ENCODE measurements at regions not wholly inside any gene's neighbourhood (a gene's known extent, or its start where the extent isn't known, plus 50 kb on each side); places are given as distances from the start of the nearest gene placed in this dataset.

DNA sequence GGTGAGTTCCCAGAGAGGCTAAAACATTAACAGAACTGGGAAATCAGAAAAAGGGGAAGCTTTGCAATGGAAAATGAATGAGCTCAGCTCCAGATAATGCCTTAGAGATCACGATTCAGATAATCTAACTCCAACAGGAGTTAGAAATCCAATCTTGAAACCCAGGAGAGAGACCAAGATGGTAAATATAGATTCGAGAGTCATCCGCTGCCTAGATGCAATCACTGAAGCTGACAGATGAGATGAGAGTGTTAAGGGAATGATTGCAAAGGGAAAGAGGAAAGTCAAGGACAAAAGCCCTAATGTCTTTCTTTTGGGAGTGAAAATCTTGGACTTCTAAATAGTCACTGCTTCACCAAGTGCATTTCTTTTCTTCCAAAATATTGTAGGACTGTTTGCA is 722.0 kb downstream of the EPHA4 start:
- no peak overlapping the region for H3K4me3 ChIP-seq
- no peaks in the 10 kb centered on the region for H3K4me1 ChIP-seq
- H3K27me3 ChIP-seq: no peaks in the 10 kb centered on the region
- intact Hi-C loops (cut with DNase I; ENCODE audit: low total_unique reads): no loop called here
- no peak for DNase-seq (ENCODE audit: low spot score in 2 of 2)
- H3K36me3 ChIP-seq: no peaks in the 10 kb centered on the region
- H3K9me3 ChIP-seq: no peaks in the 10 kb centered on the region
- TF ChIP-seq, protein P1, sequence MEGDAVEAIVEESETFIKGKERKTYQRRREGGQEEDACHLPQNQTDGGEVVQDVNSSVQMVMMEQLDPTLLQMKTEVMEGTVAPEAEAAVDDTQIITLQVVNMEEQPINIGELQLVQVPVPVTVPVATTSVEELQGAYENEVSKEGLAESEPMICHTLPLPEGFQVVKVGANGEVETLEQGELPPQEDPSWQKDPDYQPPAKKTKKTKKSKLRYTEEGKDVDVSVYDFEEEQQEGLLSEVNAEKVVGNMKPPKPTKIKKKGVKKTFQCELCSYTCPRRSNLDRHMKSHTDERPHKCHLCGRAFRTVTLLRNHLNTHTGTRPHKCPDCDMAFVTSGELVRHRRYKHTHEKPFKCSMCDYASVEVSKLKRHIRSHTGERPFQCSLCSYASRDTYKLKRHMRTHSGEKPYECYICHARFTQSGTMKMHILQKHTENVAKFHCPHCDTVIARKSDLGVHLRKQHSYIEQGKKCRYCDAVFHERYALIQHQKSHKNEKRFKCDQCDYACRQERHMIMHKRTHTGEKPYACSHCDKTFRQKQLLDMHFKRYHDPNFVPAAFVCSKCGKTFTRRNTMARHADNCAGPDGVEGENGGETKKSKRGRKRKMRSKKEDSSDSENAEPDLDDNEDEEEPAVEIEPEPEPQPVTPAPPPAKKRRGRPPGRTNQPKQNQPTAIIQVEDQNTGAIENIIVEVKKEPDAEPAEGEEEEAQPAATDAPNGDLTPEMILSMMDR (IDR thresholded peaks at IDR 0.05): no peak
- no peak for TF ChIP-seq POLR2AphosphoS5 (IDR thresholded peaks at IDR 0.05)
- TF ChIP-seq POLR2A (IDR thresholded peaks at IDR 0.05): no peak
- no peak overlapping the region for H3K27ac ChIP-seq

DNA sequence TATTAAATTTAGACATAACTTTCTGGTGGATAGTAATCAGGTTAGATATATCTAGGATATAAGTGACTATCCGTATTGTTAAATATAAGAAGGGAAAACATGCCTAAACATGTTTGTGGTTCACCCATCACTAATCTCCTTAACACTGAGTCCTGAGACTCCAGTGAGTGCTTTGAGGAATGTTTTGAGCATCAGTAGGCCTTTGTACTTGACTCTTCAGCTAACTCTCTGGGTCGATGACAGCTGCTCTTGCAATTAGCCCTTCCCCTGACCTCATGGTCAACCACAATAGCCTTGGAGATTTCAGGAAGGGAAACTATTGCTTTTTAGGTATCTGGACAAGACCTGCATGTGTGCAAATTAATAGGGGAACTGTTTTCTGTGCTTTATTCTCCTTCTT is 716.8 kb downstream of the EPHA4 start:
- Histone ChIP-seq H3K4me1 (no peaks in the 10 kb centered on the region), H3K9me3 (no peaks in the 10 kb centered on the region), H3K27me3 (no peaks in the 10 kb centered on the region), H3K36me3 (no peaks in the 10 kb centered on the region), H3K4me3 (no peak overlapping the region), H3K27ac (no peak overlapping the region)
- TF ChIP-seq POLR2AphosphoS5 (IDR thresholded peaks at IDR 0.05) (no peak), POLR2A (IDR thresholded peaks at IDR 0.05) (no peak)
- TF ChIP-seq, protein P1 (IDR thresholded peaks at IDR 0.05): no peak
- intact Hi-C loops (cut with DNase I; ENCODE audit: low total_unique reads): no loop called here
- no peak for DNase-seq (ENCODE audit: low spot score in 2 of 2)

DNA sequence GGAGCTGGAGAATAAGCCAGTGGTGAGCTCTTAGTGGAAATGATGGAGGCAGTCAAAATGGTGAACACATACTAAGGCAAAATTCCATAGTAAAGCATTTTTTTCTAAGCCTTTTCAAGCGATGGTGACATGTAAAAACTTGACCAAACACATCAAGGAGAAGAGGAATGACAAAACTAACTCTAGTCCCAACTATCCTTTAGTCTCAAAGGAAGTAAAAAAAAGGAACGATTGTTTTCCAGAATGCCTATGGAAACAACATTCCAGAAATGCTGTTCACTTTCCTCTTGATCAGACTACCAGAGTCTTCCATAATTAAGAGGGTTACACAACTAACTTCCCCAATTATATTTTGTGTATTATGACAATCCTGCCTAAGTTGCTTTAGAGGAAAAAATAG is 715.6 kb downstream of the EPHA4 start:
- no peaks in the 10 kb centered on the region for H3K9me3 ChIP-seq
- intact Hi-C loops (cut with DNase I; ENCODE audit: low total_unique reads): no loop called here
- TF ChIP-seq, protein P1 (IDR thresholded peaks at IDR 0.05): no peak
- TF ChIP-seq POLR2AphosphoS5 (IDR thresholded peaks at IDR 0.05) (no peak), POLR2A (IDR thresholded peaks at IDR 0.05) (no peak)
- no peak for DNase-seq (ENCODE audit: low spot score in 2 of 2)
- no peak overlapping the region for H3K4me3 ChIP-seq
- no peaks in the 10 kb centered on the region for H3K36me3 ChIP-seq
- H3K27ac ChIP-seq: no peak overlapping the region
- no peaks in the 10 kb centered on the region for H3K4me1 ChIP-seq
- H3K27me3 ChIP-seq: no peaks in the 10 kb centered on the region

DNA sequence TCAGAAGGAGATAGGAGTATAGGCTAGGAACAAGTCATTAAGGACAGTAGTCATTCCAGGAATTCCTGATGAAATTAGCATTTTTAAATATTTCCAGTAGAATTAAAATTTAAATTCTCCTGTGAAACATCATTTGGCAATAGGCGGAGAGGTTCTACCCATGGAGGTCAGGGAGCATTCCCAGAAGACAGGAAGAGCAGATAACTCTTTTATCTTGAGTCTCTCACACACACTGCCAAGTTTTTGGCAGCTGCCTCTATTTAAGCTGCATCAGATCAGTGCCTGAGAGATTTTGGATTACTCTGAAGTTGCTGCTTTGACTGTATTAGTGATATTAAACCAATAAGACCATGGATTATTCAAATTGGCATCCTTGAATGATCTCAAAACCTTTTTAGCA is 714.7 kb downstream of the EPHA4 start:
- intact Hi-C loops (cut with DNase I; ENCODE audit: low total_unique reads): no loop called here
- no peaks in the 10 kb centered on the region for H3K4me1 ChIP-seq
- no peaks in the 10 kb centered on the region for H3K36me3 ChIP-seq
- no peaks in the 10 kb centered on the region for H3K27me3 ChIP-seq
- TF ChIP-seq, protein P1 (IDR thresholded peaks at IDR 0.05): no peak
- TF ChIP-seq POLR2A (IDR thresholded peaks at IDR 0.05) (no peak), POLR2AphosphoS5 (IDR thresholded peaks at IDR 0.05) (no peak)
- no peak overlapping the region for H3K4me3 ChIP-seq
- H3K9me3 ChIP-seq: no peaks in the 10 kb centered on the region
- H3K27ac ChIP-seq: no peak overlapping the region
- DNase-seq (ENCODE audit: low spot score in 2 of 2): no peak

DNA sequence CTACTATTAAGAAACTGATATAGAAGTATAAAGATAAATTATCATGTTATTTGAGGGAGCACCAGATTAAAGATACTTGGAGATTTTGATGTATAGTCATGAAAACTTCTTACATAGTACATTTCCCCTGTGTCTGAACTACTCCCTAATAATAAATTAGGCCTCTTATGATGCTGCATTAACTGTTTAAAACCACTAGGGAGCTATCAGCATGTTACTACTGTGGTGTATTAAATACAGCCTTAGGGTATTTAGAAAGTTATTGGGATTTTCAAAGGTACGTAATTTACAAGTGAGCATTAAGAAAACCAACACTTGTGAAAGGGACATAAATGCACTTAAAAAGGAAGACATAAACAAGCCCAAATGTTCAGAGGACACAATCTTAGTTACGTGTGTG is 714.0 kb downstream of the EPHA4 start:
- Histone ChIP-seq H3K9me3 (no peaks in the 10 kb centered on the region), H3K27me3 (no peaks in the 10 kb centered on the region), H3K4me1 (no peaks in the 10 kb centered on the region), H3K4me3 (no peak overlapping the region), H3K36me3 (no peaks in the 10 kb centered on the region), H3K27ac (no peak overlapping the region)
- DNase-seq (ENCODE audit: low spot score in 2 of 2): no peak
- no peak for TF ChIP-seq POLR2AphosphoS5 (IDR thresholded peaks at IDR 0.05)
- TF ChIP-seq POLR2A (IDR thresholded peaks at IDR 0.05): no peak
- TF ChIP-seq, protein P1 (IDR thresholded peaks at IDR 0.05): no peak
- intact Hi-C loops (cut with DNase I; ENCODE audit: low total_unique reads): no loop called here

Measured in breast epithelium (tissue), 4 donors.